Kidney epithelial cell (primary cell): ENCODE measurements at regions not wholly inside any gene's neighbourhood (a gene's known extent, or its start where the extent isn't known, plus 50 kb on each side); places are given as distances from the start of the nearest gene placed in this dataset.

Experiments
- DNase-seq: peaks from one replicate; pipeline ENCODE4 v3.0.0-alpha.2; 2010; ENCODE audit warnings: low read depth
- H3K27me3 ChIP-seq: 2 replicates; pipeline ENCODE4 v1.6.0; 2011; ENCODE audit warnings: low read length; ENCODE audit not compliant: control insufficient read depth, insufficient read depth
- H3K36me3 ChIP-seq: 2 replicates; pipeline ENCODE4 v1.5.1; 2011; ENCODE audit warnings: low read length; ENCODE audit not compliant: control insufficient read depth, insufficient read depth
- H3K4me3 ChIP-seq: 2 replicates; pipeline ENCODE4 v1.5.1; 2011; ENCODE audit warnings: low read depth, mild to moderate bottlenecking, control low read depth, low read length
- TF ChIP-seq, protein P1 (sequence below): IDR thresholded peaks from 2 replicates; pipeline ENCODE4 v1.5.1; 2011; ENCODE audit warnings: mild to moderate bottlenecking, moderate library complexity, low read length, control low read depth, inconsistent platforms; ENCODE audit not compliant: insufficient read depth, poor library complexity, severe bottlenecking

- no peak for DNase-seq
- Histone ChIP-seq H3K36me3 (no peaks in the 10 kb centered on the region), H3K27me3 (no peaks in the 10 kb centered on the region), H3K4me3 (no peak overlapping the region)
- TF ChIP-seq, protein P1, sequence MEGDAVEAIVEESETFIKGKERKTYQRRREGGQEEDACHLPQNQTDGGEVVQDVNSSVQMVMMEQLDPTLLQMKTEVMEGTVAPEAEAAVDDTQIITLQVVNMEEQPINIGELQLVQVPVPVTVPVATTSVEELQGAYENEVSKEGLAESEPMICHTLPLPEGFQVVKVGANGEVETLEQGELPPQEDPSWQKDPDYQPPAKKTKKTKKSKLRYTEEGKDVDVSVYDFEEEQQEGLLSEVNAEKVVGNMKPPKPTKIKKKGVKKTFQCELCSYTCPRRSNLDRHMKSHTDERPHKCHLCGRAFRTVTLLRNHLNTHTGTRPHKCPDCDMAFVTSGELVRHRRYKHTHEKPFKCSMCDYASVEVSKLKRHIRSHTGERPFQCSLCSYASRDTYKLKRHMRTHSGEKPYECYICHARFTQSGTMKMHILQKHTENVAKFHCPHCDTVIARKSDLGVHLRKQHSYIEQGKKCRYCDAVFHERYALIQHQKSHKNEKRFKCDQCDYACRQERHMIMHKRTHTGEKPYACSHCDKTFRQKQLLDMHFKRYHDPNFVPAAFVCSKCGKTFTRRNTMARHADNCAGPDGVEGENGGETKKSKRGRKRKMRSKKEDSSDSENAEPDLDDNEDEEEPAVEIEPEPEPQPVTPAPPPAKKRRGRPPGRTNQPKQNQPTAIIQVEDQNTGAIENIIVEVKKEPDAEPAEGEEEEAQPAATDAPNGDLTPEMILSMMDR = no peak
Observed at GRCh38 chr5:88518131-88519016, 249.7 kb upstream of the TMEM161B start.

- TF ChIP-seq, protein P1 = no peak
- Histone ChIP-seq H3K4me3 (no peak overlapping the region), H3K27me3 (no peaks in the 10 kb centered on the region), H3K36me3 (no peaks in the 10 kb centered on the region)
- DNase-seq = no peak
Observed at GRCh38 chr5:88515881-88516819, 247.5 kb upstream of the TMEM161B start.

- Histone ChIP-seq H3K27me3 (no peaks in the 10 kb centered on the region), H3K4me3 (no peak overlapping the region), H3K36me3 (no peaks in the 10 kb centered on the region)
- TF ChIP-seq, protein P1 = no peak
- no peak for DNase-seq
Observed at GRCh38 chr5:88515068-88515467, 246.4 kb upstream of the TMEM161B start.

DNA sequence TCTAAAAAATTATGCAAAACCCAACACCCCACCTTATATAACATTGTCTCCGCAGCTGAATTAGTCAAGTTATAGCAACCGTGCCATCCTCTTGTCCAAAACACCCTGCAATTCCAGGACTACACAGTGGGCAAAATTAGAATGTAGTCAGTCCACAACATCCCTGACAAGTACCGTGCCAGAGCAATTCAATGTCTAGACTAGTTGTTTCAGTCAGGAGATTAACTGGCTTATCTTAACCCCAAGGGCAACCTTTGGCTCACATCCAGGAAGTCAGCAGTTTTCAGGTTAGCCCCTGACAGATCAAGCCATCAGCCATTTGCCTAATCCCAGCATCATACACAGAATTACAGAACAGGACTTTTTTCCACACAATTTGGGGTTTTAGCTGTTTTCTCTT is 240.8 kb upstream of the TMEM161B start:
- Histone ChIP-seq H3K36me3 (no peaks in the 10 kb centered on the region), H3K27me3 (no peaks in the 10 kb centered on the region), H3K4me3 (no peak overlapping the region)
- TF ChIP-seq, protein P1 = no peak
- DNase-seq = no peak

GRCh38 chr5:88507261-88507660 is 238.6 kb upstream of the TMEM161B start:
- Histone ChIP-seq H3K4me3 (no peak overlapping the region), H3K27me3 (no peaks in the 10 kb centered on the region), H3K36me3 (no peaks in the 10 kb centered on the region)
- TF ChIP-seq, protein P1 = no peak
- no peak for DNase-seq
